H1 (cell line): ENCODE measurements at regions not wholly inside any gene's neighbourhood (a gene's known extent, or its start where the extent isn't known, plus 50 kb on each side); places are given as distances from the start of the nearest gene placed in this dataset.
A peak's percentile ranks its signal among the peaks of the same experiment; 100 is the strongest.

ENCODE experiments used
- CTCF ChIA-PET: fragments of 300-600 bp; sonication (Branson Sonifier 250); formaldehyde crosslinking; loops from one replicate; lab custom pipeline; 2021; ENCODE audit not compliant: partially characterized antibody; lab: Charles Lee
- POLR2A ChIA-PET: fragments of 300-600 bp; sonication (Branson Sonifier 250); formaldehyde crosslinking; loops from one replicate; lab custom pipeline; 2021; ENCODE audit warnings: inconsistent platforms; ENCODE audit not compliant: partially characterized antibody; lab: Charles Lee
- DNase-seq, 2 experiments: peaks; one replicate each; pipeline versions ENCODE4 v3.0.0 to v3.0.0-alpha.2; 2010 to 2022; ENCODE audit warnings: low spot score in 2 of 2, low read depth in 1 of 2, mixed read lengths in 1 of 2
- FAIRE-seq: peaks from 2 replicates; lab custom pipeline; 2011; peaks lifted over from hg19 to GRCh38; lab: Jason Lieb, UNC
- H2AFZ ChIP-seq: 2 replicates; pipeline ENCODE4 v1.8.1; 2012; ENCODE audit warnings: low read length, inconsistent platforms
- H2AK5ac ChIP-seq: 2 replicates; pipeline ENCODE4 v1.6.1; 2013; ENCODE audit warnings: low read depth, low read length
- H2BK120ac ChIP-seq: replicated peaks from 2 replicates; pipeline ENCODE3; 2013; ENCODE audit warnings: low read depth, low read length, inconsistent platforms
- H2BK12ac ChIP-seq: 2 replicates; pipeline ENCODE4 v1.6.1; 2013; ENCODE audit warnings: low read depth, low read length
- H2BK15ac ChIP-seq: 2 replicates; pipeline ENCODE4 v1.6.1; 2013; ENCODE audit warnings: low read length
- H2BK20ac ChIP-seq: 2 replicates; pipeline ENCODE4 v1.6.1; 2013; ENCODE audit warnings: low read length
- H2BK5ac ChIP-seq: 2 replicates; pipeline ENCODE4 v1.6.1; 2013; ENCODE audit warnings: low read depth, low read length
- H3K14ac ChIP-seq: 2 replicates; pipeline ENCODE4 v1.6.1; 2013; ENCODE audit warnings: inconsistent platforms; ENCODE audit not compliant: insufficient read length
- H3K18ac ChIP-seq: 2 replicates; pipeline ENCODE4 v1.6.1; 2013; ENCODE audit warnings: low read length; ENCODE audit errors: extremely low read depth
- H3K23ac ChIP-seq: 2 replicates; pipeline ENCODE4 v1.6.1; 2013; ENCODE audit warnings: inconsistent platforms; ENCODE audit not compliant: insufficient read length
- H3K23me2 ChIP-seq: 2 replicates; pipeline ENCODE4 v1.6.1; 2013; ENCODE audit warnings: low read depth, low read length
- H3K27ac ChIP-seq: 2 replicates; pipeline ENCODE4 v1.6.1; 2011; ENCODE audit warnings: low read depth, low read length, inconsistent platforms
- H3K27me3 ChIP-seq, 4 experiments: replicated peaks in 1 of 4; 1 replicate in 1 of 4; 2 replicates in 3 of 4; pipeline versions ENCODE4 v1.6.1 to v1.8.1; 2011 to 2013; ENCODE audit warnings: low read length in 3 of 4, mild to moderate bottlenecking in 3 of 4, inconsistent platforms in 2 of 4, mixed read lengths in 2 of 4, moderate library complexity in 1 of 4; ENCODE audit not compliant: control insufficient read depth in 3 of 4, insufficient read depth in 3 of 4; ENCODE audit errors: extremely low read depth in 1 of 4
- H3K36me3 ChIP-seq, 4 experiments: 2 replicates each; pipeline versions ENCODE4 v1.6.1 to v1.8.1; 2011 to 2013; ENCODE audit warnings: mild to moderate bottlenecking in 4 of 4, low read length in 3 of 4, moderate library complexity in 2 of 4, control low read depth in 1 of 4, inconsistent platforms in 1 of 4; ENCODE audit not compliant: insufficient read depth in 4 of 4, control insufficient read depth in 2 of 4
- H3K4ac ChIP-seq: replicated peaks from 2 replicates; pipeline ENCODE3; 2013; ENCODE audit warnings: low read length, low read depth, mixed read lengths, inconsistent platforms; ENCODE audit not compliant: insufficient read length
- H3K4me1 ChIP-seq, 4 experiments: replicated peaks in 1 of 4; 1 replicate in 1 of 4; 2 replicates in 3 of 4; pipeline versions ENCODE4 v1.6.1 to v1.8.1; 2011 to 2013; ENCODE audit warnings: low read length in 3 of 4, inconsistent platforms in 2 of 4, mixed read lengths in 1 of 4; ENCODE audit not compliant: insufficient read depth in 4 of 4, control insufficient read depth in 3 of 4
- H3K4me2 ChIP-seq, 2 experiments: 2 replicates each; pipeline versions ENCODE4 v1.6.1 to v1.8.1; 2011 to 2013; ENCODE audit warnings: low read depth in 2 of 2, low read length in 2 of 2, control low read depth in 1 of 2, inconsistent platforms in 1 of 2, mild to moderate bottlenecking in 1 of 2; ENCODE audit not compliant: insufficient read depth in 1 of 2
- H3K4me3 ChIP-seq, 4 experiments: fragments of 200-600, 300-600 bp in 1 of 4; sonication (generic), shearing (Covaris generic), sonication (Bioruptor Twin) in 1 of 4; 2 replicates each; pipeline versions ENCODE4 v1.5.1 to v1.8.1; 2011 to 2016; ENCODE audit warnings: low read length in 4 of 4, low read depth in 3 of 4, control low read depth in 2 of 4, inconsistent platforms in 2 of 4, mild to moderate bottlenecking in 2 of 4, mixed read lengths in 1 of 4, moderate library complexity in 1 of 4; ENCODE audit not compliant: insufficient read depth in 2 of 4; ENCODE audit errors: extremely low read depth in 1 of 4
- H3K56ac ChIP-seq: replicated peaks from 2 replicates; pipeline ENCODE3; 2013; ENCODE audit warnings: low read depth, mild to moderate bottlenecking, mixed read lengths, low read length, inconsistent platforms; ENCODE audit not compliant: insufficient read length
- H3K79me1 ChIP-seq: 2 replicates; pipeline ENCODE4 v1.6.1; 2013; ENCODE audit warnings: low read depth, low read length, control low read depth
- H3K79me2 ChIP-seq, 2 experiments: 2 replicates each; pipeline versions ENCODE4 v1.6.1 to v1.8.1; 2012 to 2013; ENCODE audit warnings: low read length in 2 of 2, mild to moderate bottlenecking in 2 of 2, inconsistent platforms in 1 of 2; ENCODE audit not compliant: insufficient read depth in 2 of 2, control insufficient read depth in 1 of 2
- H3K9ac ChIP-seq, 4 experiments: replicated peaks in 1 of 4; 1 replicate in 1 of 4; 2 replicates in 3 of 4; pipeline versions ENCODE4 v1.6.1 to v1.8.1; 2011 to 2013; ENCODE audit warnings: low read depth in 3 of 4, low read length in 3 of 4, control low read depth in 2 of 4, mild to moderate bottlenecking in 2 of 4, moderate library complexity in 2 of 4, inconsistent platforms in 1 of 4; ENCODE audit errors: extremely low read depth in 1 of 4
- H3K9me3 ChIP-seq, 2 experiments: 2 replicates each; pipeline versions ENCODE4 v1.6.1 to v1.8.1; 2012 to 2013; ENCODE audit warnings: mild to moderate bottlenecking in 2 of 2, moderate library complexity in 2 of 2, control low read depth in 1 of 2, inconsistent platforms in 1 of 2, low read depth in 1 of 2, low read length in 1 of 2, mixed read lengths in 1 of 2; ENCODE audit not compliant: insufficient read depth in 2 of 2
- H4K20me1 ChIP-seq, 2 experiments: replicated peaks in 1 of 2; 2 replicates each; pipeline versions ENCODE3 to v1.8.1; 2011 to 2013; ENCODE audit warnings: inconsistent platforms in 2 of 2, low read length in 2 of 2, mild to moderate bottlenecking in 1 of 2; ENCODE audit not compliant: insufficient read depth in 2 of 2, control insufficient read depth in 1 of 2
- H4K5ac ChIP-seq: 2 replicates; pipeline ENCODE4 v1.6.1; 2013; ENCODE audit warnings: low read length, low read depth, mixed read lengths, inconsistent platforms; ENCODE audit not compliant: insufficient read length
- H4K8ac ChIP-seq: 2 replicates; pipeline ENCODE4 v1.8.0; 2013; ENCODE audit warnings: mild to moderate bottlenecking, moderate library complexity, low read length, inconsistent platforms; ENCODE audit not compliant: insufficient read depth; ENCODE audit errors: extremely low read depth
- H4K91ac ChIP-seq: replicated peaks from 2 replicates; pipeline ENCODE3; 2013; ENCODE audit warnings: low read length, mixed read lengths, inconsistent platforms; ENCODE audit not compliant: insufficient read length
- BRCA1 ChIP-seq: IDR thresholded peaks from 2 replicates; pipeline ENCODE4 v1.6.1; 2012; ENCODE audit warnings: low read depth, low read length, improper control_type of control experiment
- CREB1 ChIP-seq: IDR thresholded peaks from 2 replicates; pipeline ENCODE4 v1.6.1; 2012; ENCODE audit warnings: inconsistent platforms
- E2F6 ChIP-seq: IDR thresholded peaks from 2 replicates; pipeline ENCODE4 v1.6.1; 2012; ENCODE audit warnings: inconsistent platforms
- KDM4A ChIP-seq: IDR thresholded peaks from one replicate; pipeline ENCODE4 v1.7.1; 2012; ENCODE audit warnings: low read depth, mild to moderate bottlenecking, moderate library complexity, low read length, inconsistent platforms; ENCODE audit not compliant: severe bottlenecking
- RFX5 ChIP-seq: IDR thresholded peaks from 2 replicates; pipeline ENCODE4 v1.6.1; 2011; ENCODE audit warnings: low read depth, low read length, improper control_type of control experiment, borderline replicate concordance
- RNF2 ChIP-seq: fragments of 200-900, 300-1000 bp; sonication (generic); IDR thresholded peaks from 2 replicates; pipeline ENCODE4 v1.7.1; 2016; ENCODE audit warnings: borderline replicate concordance, low read depth, mild to moderate bottlenecking, antibody characterized with exemption, low read length; ENCODE audit not compliant: poor library complexity, severe bottlenecking; ENCODE audit errors: missing control alignments
- SIX5 ChIP-seq: IDR thresholded peaks from 2 replicates; pipeline ENCODE4 v1.6.1; 2011; ENCODE audit warnings: mild to moderate bottlenecking, low read depth, low read length
- ZNF274 ChIP-seq: IDR thresholded peaks from 2 replicates; pipeline ENCODE4 v1.7.0; 2012; ENCODE audit warnings: low read length, borderline replicate concordance; ENCODE audit errors: extremely low read depth
- WGBS, 2 experiments: shearing (Covaris generic) in 1 of 2; methylation state at CpG; one replicate each; pipeline versions ENCODE4 v1.1.6 to v1.1.7; 2013 to 2015; ENCODE audit warnings: low lambda C conversion rate in 2 of 2, mixed read lengths in 2 of 2, inconsistent platforms in 1 of 2, low coverage in 1 of 2, missing lambda C conversion rate in 1 of 2; ENCODE audit not compliant: insufficient replicate concordance in 2 of 2, insufficient coverage in 1 of 2, insufficient read length in 1 of 2; ENCODE audit errors: extremely low coverage in 1 of 2, missing lambda C conversion rate in 1 of 2; 5-methylcytosine and 5-hydroxymethylcytosine counted together
- TF ChIP-seq, protein P1 (sequence below), 3 experiments: IDR thresholded peaks; 1 replicate in 2 of 3; 2 replicates in 1 of 3; pipeline versions ENCODE4 v1.5.1 to v1.6.1; 2011; ENCODE audit warnings: low read length in 3 of 3, mild to moderate bottlenecking in 3 of 3, inconsistent platforms in 2 of 3, low read depth in 1 of 3, moderate library complexity in 1 of 3; ENCODE audit not compliant: insufficient read depth in 1 of 3; ENCODE audit errors: control extremely low read depth in 1 of 3
- TF ChIP-seq, protein P2 (sequence below): IDR thresholded peaks from 2 replicates; pipeline ENCODE4 v1.6.1; 2011; ENCODE audit warnings: low read length, improper control_type of control experiment

GRCh38 chr16:55037046-55037445 lies 106.4 kb downstream of the IRX5 start:
- H3K27ac ChIP-seq, result no peak overlapping the region
- TF ChIP-seq, protein P1, sequence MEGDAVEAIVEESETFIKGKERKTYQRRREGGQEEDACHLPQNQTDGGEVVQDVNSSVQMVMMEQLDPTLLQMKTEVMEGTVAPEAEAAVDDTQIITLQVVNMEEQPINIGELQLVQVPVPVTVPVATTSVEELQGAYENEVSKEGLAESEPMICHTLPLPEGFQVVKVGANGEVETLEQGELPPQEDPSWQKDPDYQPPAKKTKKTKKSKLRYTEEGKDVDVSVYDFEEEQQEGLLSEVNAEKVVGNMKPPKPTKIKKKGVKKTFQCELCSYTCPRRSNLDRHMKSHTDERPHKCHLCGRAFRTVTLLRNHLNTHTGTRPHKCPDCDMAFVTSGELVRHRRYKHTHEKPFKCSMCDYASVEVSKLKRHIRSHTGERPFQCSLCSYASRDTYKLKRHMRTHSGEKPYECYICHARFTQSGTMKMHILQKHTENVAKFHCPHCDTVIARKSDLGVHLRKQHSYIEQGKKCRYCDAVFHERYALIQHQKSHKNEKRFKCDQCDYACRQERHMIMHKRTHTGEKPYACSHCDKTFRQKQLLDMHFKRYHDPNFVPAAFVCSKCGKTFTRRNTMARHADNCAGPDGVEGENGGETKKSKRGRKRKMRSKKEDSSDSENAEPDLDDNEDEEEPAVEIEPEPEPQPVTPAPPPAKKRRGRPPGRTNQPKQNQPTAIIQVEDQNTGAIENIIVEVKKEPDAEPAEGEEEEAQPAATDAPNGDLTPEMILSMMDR (IDR thresholded peaks at IDR 0.05; ENCODE audit: control extremely low read depth in 1 of 3, insufficient read depth in 1 of 3, low read depth in 1 of 3, low read length in 3 of 3), result no peak
- TF ChIP-seq RFX5 (no peak), E2F6 (no peak), SIX5 (no peak), CREB1 (no peak), ZNF274 (no peak), BRCA1 (no peak), KDM4A (no peak), RNF2 (no peak)
- TF ChIP-seq, protein P2, sequence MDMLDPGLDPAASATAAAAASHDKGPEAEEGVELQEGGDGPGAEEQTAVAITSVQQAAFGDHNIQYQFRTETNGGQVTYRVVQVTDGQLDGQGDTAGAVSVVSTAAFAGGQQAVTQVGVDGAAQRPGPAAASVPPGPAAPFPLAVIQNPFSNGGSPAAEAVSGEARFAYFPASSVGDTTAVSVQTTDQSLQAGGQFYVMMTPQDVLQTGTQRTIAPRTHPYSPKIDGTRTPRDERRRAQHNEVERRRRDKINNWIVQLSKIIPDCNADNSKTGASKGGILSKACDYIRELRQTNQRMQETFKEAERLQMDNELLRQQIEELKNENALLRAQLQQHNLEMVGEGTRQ, result no peak

More at GRCh38 chr16:55037046-55037445, 106.4 kb downstream of the IRX5 start:
- Histone ChIP-seq H2BK20ac (no peak overlapping the region), H4K20me1 (no peaks in the 10 kb centered on the region), H2BK5ac (no peak overlapping the region), H2AK5ac (no peak overlapping the region), H3K4ac (no peak overlapping the region), H3K56ac (no peak overlapping the region), H3K79me1 (no peaks in the 10 kb centered on the region), H2BK12ac (no peak overlapping the region), H3K79me2 (no peaks in the 10 kb centered on the region), H4K91ac (no peak overlapping the region), H4K8ac (no peak overlapping the region), H3K27me3 (no peaks in the 10 kb centered on the region), H3K14ac (no peak overlapping the region), H3K9me3 (no peaks in the 10 kb centered on the region), H2AFZ (no peak overlapping the region), H3K4me2 (no peak overlapping the region), H4K5ac (no peak overlapping the region), H3K36me3 (no peaks in the 10 kb centered on the region), H3K4me3 (no peak overlapping the region), H2BK15ac (no peak overlapping the region), H2BK120ac (no peak overlapping the region), H3K4me1 (no peaks in the 10 kb centered on the region), H3K18ac (no peak overlapping the region), H3K23me2 (no peaks in the 10 kb centered on the region), H3K23ac (no peak overlapping the region), H3K9ac (no peak overlapping the region)
- ChIA-PET CTCF (interaction anchor here (0.7 to 6.5 kb wide), 8 partner anchors 12 to 326 kb away, joined by 3 to 145 read pairs (median 4); no protein-coding TSS in a partner anchor), POLR2A (no interaction called here)
- FAIRE-seq (no peak), DNase-seq (peak in 1 of 2 experiments; percentile 8)
- WGBS, 2 experiments, result 86% methylated on average over 4 of the region's 4 CpGs; no CpG with 5 or more reads in 1 of the 2 experiments
